ENCODE measurements at regions not wholly inside any gene's neighbourhood (a gene's known extent, or its start where the extent isn't known, plus 50 kb on each side); places are given as distances from the start of the nearest gene placed in this dataset.

DNA sequence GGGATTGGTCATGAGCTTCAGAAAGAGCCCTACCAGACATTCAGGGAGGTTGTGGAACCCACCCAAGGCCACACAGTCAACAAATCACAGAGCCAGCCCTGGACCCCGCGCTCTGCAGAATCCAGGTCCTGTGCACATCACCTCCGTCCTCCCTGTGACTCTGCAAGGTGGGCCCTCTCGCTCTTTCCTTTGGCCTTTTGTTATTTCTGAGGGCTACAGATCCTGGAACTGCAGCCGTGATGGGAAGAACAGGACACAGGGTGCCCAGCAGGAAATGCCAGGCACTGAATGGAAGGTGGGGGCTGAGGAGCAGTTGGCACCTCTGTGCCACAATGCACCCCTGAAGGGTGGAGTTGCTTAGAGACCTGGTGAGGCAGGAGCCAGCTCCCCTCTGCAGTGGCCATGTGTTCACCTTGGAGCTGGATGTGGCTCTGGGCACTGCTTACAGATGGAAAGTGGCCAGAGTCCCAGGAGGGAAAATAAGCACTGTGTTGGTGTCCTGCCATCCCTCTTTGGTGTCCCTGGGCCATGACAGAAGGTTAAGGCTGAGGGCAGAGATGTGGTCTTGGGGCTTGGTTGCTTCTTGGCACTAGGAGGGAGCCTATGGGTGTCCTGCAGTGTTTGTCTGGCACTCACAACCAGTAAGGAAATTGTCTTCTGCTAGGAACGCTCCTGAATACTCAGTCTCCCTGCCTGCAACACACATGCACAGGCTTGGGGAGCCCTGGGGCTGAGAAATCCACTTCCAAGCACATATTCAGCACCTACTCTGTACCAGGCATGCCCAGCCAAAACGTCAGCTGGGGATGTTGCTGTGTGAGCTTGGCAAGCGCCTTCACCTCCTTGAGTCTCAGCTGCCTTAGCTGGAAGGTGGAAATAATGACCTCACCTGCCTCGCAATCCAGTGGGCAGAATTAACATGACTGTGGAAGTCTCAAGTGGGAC, 98.0 kb upstream of the SLC6A6 start:
- in situ Hi-C loops (cut with HindIII; ENCODE audit: low sequenced_read_pairs), result loop anchor here (5.0 kb wide), 1 partner anchor 43 kb away; no protein-coding TSS in a partner anchor

DNA sequence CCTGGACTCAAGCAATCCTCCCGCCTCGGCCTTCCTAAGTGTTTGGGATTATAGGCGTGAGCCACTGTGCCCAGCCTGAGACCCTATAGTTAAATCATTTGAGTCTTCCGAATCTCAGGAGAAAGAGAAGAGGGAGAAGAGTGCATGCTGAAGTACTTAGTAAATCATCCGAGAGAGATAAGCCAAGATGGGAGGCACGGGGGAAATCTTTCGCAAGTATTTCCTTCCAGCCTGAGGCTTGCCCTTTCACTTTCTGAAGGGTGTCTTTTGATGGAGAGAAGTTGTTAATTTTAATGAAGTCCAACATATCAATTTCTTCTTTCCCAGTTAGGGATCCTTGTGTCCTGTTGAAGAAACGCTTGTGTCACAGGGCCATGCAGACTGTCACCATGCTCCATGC, 97.1 kb upstream of the SLC6A6 start:
- in situ Hi-C loops (cut with HindIII; ENCODE audit: low sequenced_read_pairs), result no loop called here

DNA sequence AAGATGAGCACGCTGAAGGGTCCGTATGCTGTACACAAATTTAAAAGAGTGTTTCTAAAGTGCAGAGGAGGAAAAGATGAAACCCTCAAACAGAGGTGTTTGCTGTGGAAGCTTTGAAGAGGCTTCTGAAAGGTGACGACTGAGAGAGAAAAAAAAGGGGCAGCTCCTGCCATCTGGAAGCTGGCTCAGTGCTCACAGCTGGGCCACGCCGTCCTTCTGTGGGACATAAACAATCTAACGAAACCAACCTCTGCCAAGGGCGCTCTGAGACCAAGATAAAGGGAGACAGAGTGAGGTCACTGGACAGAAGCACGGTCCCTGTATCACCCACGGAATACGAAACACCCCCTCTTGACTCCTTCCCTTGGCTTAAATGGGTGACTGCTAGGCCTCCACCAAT, 96.3 kb upstream of the SLC6A6 start:
- in situ Hi-C loops (cut with HindIII; ENCODE audit: low sequenced_read_pairs), result no loop called here

DNA sequence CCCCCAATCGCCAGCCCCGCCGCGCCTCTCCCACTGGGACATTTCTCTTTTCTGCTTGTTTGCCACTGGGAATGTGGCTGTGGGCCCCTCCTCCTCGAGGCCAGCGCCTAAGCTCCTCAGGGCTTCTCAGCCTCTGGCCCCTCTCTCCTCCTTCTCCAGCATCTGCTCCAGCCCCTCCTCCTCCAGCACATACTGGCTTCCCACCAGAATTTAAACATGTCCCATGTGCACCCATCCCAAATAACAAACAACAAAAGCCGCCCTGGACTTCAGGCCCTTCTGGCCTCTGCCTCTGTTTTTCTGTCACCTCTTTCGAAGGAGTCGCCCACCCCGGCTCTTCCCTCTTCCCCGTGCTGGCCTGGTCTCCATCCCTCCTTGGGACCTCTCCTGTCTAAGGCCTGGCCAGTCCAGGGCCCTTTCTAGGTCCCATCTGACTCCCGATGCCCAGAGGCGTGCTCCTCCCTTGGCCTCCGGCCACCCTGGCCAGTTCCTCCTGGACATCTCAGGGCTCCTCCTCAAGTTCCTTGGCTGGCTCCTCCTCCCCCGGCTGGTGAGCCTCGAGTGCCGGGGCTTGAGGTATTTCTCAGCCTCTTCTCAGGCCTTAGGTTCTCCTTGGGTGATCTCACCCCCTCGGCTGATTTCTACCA, 94.6 kb upstream of the SLC6A6 start:
- in situ Hi-C loops (cut with HindIII; ENCODE audit: low sequenced_read_pairs), result no loop called here

DNA sequence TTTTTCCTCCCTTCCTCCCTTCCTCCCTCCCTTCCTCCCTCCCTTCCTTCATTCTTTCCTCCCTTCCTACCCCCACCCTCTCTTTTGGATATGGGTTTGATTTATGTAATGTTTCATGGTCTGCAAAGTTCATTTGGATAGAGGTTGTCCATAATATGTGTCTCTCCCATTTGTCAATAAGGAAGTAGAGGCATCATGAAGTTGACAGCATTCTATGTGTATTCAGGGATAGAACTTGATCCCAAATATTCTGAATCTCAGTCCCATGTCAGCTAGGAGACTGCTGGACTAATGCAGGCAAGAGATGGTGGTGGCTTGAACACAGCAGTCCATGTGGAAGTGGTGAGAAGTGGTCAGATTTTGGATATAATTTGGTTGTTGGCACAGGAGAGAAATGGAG, 90.7 kb upstream of the SLC6A6 start:
- in situ Hi-C loops (cut with HindIII; ENCODE audit: low sequenced_read_pairs), result no loop called here

DNA sequence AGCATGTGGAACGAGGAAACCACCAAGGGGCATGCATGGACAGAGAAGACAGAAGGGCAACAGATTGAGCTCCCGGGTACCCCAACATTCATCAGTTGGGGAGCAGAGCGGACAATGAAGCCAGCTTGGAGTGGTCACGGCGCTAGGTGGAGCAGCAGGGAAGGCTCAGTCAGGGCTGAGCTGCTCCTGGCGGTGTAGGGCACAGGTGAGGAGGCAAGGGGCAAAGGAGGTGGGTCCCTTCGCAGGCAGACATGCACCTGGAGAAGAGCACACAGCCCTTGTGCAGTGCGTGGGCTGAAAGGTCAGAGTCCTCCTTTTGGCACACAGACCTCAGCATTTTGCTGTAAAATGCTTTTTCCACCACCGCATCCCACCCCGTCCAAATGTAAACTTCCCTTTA, 90.0 kb upstream of the SLC6A6 start:
- in situ Hi-C loops (cut with HindIII; ENCODE audit: low sequenced_read_pairs), result no loop called here

DNA sequence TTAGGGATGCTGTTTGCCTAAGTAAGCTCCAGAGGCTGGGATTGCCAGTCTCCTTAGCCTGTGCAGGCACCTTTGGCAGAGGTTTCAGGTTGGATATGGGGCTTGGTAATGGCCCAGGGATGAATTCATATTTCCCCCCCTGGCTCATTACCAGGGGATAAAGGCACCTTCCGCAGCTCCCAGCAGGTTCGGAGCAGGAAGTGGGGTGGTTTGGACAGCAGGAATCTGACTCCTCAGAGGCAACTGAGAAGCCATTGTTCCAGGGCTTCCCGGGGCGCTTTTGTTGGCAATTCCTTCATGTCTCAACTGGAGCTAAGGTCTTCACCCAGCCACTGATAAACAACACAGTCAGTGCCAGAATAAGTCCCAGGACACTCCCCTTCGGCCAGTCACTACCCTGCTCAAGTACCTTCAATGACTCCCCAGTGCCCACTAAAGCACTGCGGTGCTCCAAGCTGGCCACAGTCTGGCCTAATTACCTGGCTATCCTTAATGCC, 85.3 kb upstream of the SLC6A6 start:
- in situ Hi-C loops (cut with HindIII; ENCODE audit: low sequenced_read_pairs), result no loop called here

DNA sequence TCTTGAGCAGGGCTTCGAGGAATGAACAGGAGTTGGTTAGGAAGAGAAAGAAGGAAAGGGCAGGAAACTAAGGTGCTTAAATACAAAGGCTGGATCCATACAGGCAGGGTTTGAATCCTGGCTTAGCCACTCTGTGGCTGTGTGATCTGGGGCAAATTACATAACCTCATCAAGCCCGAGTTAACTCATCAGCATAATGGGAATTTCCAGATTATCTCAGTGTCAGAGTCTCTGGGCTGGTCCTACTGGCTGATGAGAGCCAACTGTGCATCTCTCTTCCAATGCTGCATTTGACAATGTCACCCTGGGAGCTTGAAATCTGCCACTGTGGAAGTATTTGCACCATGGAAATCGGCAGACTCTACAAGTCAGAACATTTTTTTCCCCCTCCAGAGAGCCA, 83.8 kb upstream of the SLC6A6 start:
- in situ Hi-C loops (cut with HindIII; ENCODE audit: low sequenced_read_pairs), result no loop called here

DNA sequence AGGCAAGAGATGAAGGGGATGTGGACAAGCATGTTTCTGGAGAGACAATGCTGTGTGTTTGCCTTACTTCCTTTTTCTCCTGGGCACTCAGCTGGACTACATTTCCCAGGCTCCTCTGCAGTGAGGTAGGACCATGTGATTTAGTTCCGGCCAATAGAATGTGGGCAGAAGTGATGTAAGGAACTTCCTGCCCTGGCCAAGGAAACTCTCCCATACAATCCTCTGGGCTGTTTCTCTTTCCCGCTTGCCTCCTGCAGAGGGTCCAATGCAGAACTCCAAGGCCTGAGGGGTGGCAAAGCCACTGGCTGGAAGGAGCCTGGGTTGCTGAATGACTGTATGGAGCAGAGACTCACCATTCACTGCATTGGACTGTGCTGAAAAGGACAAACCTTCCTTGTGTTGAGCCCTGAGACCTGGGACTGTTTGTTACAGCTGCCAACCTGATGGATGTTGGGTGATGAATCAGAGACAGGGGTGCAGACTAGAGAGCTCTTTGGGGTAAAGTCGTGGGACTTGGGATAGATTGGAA, 82.7 kb upstream of the SLC6A6 start:
- in situ Hi-C loops (cut with HindIII; ENCODE audit: low sequenced_read_pairs), result no loop called here

DNA sequence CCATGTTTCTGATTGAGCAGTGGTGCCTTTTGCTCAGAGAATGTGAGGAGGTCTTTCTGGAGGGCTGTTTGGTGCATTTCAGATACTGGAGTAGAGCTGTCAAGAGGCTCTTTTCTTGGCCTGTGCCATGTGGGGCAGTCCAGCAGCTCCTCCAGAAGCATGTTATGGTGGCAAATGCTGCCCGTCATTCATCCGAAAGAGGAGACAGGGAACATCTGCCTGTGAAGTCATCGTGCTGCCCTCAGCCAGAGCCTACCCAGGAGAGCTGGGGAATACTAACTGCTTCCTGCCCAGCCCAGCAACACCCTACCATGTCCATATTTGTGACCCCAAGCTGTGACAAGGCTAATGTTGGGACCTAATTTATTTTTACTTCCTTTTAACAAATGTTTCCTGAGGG, 82.2 kb upstream of the SLC6A6 start:
- in situ Hi-C loops (cut with HindIII; ENCODE audit: low sequenced_read_pairs), result no loop called here

DNA sequence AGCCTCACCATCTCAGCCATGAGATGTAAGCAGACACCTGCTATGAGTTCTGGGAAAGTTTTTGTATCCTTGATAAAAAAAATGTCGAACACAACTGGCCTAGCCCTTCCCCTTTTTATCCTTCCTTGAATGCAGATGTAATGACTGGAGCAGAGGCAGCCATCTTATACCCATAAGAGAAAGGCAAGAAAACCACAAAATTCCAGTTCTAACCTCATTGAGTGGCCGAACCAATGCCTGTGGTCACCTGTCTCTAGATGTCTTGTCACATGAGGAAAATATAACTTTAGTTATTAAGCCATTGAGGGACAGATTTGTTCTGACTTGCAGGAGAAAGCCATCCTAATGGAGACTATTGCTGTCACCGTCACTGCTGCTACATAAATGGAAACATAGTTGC, 80.4 kb upstream of the SLC6A6 start:
- in situ Hi-C loops (cut with HindIII; ENCODE audit: low sequenced_read_pairs), result no loop called here

DNA sequence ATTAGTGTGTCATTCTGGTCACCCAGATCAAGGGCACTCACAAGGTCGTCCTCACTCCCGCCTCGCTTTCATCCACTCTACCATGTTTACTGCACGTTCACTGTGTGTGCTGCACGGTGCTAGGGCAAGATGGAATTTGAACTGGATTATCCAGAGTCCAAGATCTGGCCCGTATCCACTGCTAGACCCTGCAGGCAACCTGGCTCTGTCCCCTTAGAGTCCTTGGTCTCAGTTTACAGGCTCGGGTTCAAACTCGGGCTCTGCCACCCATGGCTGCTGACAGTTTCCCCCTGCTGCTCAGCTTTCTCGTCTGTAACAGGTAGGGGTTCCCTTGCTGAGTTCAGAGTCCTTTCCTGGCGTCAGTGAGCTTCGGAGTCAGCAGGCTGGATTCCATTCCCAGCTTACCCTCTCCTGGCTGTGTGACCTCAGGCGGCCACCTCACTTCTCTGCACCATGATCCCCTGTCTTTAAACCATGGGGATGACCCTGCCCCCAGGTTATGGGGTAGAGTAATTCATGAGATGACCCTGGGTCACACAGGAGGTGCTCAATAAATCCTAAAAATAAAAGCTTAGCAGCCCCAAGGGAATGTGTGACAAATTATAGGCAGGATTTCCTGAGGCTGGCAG, 79.6 kb upstream of the SLC6A6 start:
- in situ Hi-C loops (cut with HindIII; ENCODE audit: low sequenced_read_pairs), result no loop called here

DNA sequence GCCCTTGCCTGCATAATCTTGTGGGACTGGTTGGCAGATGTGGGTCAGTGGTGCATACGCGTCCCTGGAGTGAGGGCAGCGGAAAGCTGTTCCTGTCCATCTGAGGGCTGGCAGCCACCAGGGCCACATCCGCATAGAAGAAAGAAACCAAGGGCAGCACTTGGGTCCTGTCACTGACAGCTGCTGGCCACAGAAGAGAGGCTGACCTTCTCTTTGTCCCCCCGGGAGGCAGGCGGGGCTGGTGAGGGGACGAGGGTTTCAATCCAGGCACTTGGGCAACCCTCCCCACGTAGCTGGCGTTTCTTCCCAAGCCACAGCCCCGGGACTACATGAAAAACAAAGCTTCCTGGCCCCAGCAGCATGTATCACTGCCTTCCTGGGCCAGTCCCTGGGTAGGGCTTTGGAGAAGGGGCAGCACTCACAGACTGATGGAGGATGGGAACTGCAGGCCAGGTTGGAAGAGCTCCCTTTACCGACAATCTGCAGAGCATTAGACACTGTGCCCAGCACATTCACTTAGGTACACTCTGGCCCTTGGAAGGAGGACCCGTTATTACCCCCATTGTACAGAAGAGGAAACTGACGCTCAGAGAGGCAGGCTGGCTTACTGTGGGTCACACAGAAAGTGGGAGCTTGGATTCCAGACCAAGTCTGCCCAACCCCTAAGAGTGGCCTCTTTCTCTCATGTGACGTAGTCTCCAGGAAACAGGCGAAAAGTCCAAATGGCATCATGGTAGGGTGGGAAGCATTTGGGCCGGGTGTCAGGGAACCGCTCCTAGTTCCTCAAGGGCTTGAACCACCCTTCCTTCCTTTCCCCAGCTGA, 78.8 kb upstream of the SLC6A6 start:
- in situ Hi-C loops (cut with HindIII; ENCODE audit: low sequenced_read_pairs), result no loop called here

DNA sequence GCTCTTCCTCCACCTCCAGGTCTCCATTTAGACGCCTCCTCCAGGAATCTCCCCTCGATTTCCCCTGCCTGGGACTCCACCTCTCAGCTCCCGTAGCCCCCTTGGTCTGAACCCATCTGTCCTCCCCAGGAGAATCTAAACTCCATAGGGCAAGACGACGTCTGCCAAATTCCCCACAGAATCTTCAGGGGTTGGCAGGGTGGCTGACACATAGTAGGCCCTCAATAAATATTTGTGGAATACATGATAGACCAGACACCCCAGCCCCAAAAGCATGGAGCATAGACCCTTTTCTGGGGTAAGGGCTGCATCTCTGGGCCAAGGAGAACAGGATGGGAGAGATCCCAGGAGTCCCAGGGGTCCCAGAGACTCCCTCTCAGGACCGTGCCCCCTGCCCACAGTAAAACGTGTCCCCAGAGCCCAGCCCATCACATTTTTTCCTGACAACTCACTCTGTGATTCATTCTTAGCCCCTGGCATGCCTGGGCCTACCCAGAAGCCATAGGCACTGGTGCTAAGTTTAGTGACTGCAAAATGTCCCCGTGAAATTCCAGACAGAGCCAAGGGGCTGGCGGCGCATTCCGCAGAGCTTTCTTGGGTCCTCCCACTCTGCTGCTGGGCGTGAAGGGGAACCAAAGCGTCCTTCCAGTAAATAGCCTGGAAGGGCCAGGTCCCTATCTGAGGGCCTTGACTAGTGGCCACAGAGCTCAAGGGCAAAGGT, 78.0 kb upstream of the SLC6A6 start:
- in situ Hi-C loops (cut with HindIII; ENCODE audit: low sequenced_read_pairs), result no loop called here

DNA sequence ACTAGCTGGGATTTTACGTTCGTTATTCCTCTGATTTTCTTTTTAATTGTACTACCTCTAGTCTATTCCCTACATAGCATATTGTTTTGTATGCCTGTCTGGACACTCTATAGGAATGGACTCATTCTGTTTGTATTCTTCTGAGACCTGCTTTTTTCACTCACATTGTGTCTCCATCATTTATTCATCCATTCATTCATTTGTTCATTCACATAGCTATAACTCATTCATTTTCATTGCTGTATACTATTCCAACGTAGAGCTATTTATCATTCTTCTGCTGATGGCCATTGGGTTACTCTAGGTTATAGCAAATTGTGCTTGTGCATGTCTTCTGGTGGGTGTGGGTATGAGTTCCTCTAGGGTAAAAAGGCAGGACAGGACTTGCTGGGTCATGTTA, 74.0 kb upstream of the SLC6A6 start:
- in situ Hi-C loops (cut with HindIII; ENCODE audit: low sequenced_read_pairs), result no loop called here

DNA sequence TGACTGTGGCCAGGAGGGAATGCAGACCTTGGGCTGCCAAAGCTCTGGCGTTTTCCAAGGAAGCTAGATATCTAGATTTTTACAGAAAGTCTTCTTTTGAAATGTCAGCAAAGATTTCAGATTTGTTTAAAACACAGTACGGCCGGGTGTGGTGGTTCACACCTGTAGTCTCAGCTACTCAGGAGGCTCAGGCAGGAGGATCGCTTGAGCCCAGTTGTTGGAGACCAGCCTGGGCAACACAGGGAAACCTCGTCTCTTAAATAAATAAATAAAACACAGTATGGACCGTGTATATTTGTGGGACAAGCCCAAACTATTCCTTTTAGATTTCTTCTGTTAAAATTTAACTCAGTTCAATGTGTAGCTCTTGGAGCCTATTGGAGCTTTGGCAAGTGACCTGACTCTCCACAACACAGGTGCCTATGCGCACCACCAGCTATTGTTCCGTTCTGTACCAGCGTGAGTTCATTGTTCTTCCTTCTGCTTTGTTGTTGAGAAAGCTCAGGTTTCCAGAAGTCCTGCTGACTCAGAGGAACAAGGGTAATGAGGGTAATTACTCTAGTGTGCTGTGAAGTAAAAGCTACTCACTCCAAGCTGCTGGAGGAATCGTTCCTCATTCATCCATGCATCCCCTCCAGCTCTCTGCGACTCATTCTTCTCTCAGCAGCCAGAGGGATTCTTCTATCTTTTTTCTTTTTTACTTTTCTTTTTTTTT, 73.1 kb upstream of the SLC6A6 start:
- in situ Hi-C loops (cut with HindIII; ENCODE audit: low sequenced_read_pairs), result no loop called here

DNA sequence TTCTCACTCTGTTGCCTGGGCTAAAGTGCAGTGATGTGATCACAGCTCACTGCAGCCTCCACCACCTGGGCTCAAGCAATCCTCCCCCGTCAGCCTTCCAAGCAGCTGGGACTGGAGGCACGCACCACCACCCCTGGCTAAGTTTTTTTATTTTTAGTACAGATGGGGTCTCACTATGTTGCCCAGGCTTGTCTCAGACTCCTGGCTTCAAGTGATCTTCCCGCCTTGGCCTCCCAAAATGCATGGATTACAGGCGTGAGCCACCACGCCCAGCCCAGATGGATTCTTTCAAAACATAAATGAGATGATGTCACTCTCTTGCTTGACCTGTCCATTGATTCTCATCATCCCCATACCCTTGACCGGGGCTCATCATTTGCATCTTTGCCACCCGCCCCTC, 72.6 kb upstream of the SLC6A6 start:
- in situ Hi-C loops (cut with HindIII; ENCODE audit: low sequenced_read_pairs), result no loop called here

DNA sequence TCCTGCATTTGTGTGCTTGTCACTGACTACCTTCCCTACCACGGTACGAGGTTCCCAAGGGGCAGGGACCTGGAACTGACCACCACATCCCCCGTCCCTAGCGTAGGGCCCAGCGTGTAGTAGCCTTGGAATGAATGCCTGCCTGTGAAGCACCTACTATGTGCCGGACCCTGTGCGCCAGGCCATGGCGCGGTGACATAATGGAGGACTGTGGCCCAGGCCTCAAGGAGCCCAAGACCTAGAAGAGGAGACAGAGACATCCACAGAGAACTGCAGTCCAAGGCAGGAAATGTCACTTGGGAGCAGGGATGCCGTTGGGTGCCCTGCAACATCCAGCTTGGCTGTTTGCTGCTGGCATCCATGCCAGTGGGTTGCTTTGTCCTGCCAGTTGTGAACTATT, 71.9 kb upstream of the SLC6A6 start:
- in situ Hi-C loops (cut with HindIII; ENCODE audit: low sequenced_read_pairs), result no loop called here

DNA sequence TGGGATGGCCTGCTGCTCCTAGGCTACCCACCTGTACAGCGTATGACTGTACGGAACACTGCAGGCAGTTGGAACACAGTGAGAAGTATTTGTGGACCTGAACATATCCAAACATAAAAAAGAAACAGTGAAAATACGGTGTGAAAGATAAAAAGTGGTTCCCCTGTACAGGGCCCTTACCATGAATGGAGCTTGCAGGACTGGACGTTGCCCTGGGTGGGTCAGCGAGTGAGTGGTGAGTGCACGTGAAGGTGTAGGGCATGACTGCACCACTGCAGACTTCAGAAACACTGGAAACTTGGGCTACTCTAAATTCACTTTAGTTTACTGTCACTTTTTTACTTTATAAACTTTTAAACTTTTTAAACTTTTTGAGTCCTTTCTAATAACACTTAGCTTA, 71.2 kb upstream of the SLC6A6 start:
- in situ Hi-C loops (cut with HindIII; ENCODE audit: low sequenced_read_pairs), result no loop called here
